Smooth muscle cell (in vitro differentiated cells): ENCODE measurements at regions not wholly inside any gene's neighbourhood (a gene's known extent, or its start where the extent isn't known, plus 50 kb on each side); places are given as distances from the start of the nearest gene placed in this dataset.

Experiments used
- DNase-seq: peaks from one replicate; lab custom pipeline; 2025; ENCODE audit not compliant: unreplicated experiment; lab: John Stamatoyannopoulos, UW
- H2AFZ ChIP-seq: fragments of 200-600 bp; sonication (generic); 2 replicates; pipeline ENCODE4 v1.6.0; 2016; ENCODE audit warnings: antibody characterized with exemption, low read depth, mild to moderate bottlenecking
- H3F3A ChIP-seq: fragments of 200-600 bp; sonication (generic); 2 replicates; pipeline ENCODE4 v1.6.0; 2017; ENCODE audit warnings: antibody characterized with exemption, low read depth
- H3K27ac ChIP-seq: fragments of 200-600 bp; sonication (generic); 2 replicates; pipeline ENCODE4 v1.5.1; 2016; ENCODE audit warnings: low read depth, mild to moderate bottlenecking
- H3K27me3 ChIP-seq: fragments of 200-600 bp; sonication (generic); 2 replicates; pipeline ENCODE4 v1.6.1; 2016; ENCODE audit warnings: low read depth, mild to moderate bottlenecking
- H3K36me3 ChIP-seq: fragments of 200-600 bp; sonication (generic); 2 replicates; pipeline ENCODE4 v1.5.1; 2016; ENCODE audit warnings: low read depth
- H3K4me1 ChIP-seq: fragments of 200-600 bp; sonication (generic); 2 replicates; pipeline ENCODE4 v1.5.1; 2016; ENCODE audit warnings: low read depth
- H3K4me2 ChIP-seq: fragments of 200-600 bp; sonication (generic); 2 replicates; pipeline ENCODE4 v1.6.0; 2016; ENCODE audit warnings: mild to moderate bottlenecking
- H3K4me3 ChIP-seq: fragments of 200-600 bp; sonication (generic); 2 replicates; pipeline ENCODE4 v1.5.1; 2016; ENCODE audit warnings: mild to moderate bottlenecking
- H3K79me2 ChIP-seq: fragments of 200-600 bp; sonication (generic); 2 replicates; pipeline ENCODE4 v1.6.0; 2016; ENCODE audit warnings: low read depth, mild to moderate bottlenecking
- H3K9ac ChIP-seq: fragments of 200-600 bp; sonication (generic); 2 replicates; pipeline ENCODE4 v1.6.0; 2016; ENCODE audit warnings: low read depth
- H3K9me3 ChIP-seq: fragments of 200-600 bp; sonication (generic); replicated peaks from 2 replicates; pipeline ENCODE4 v1.5.1; 2016; ENCODE audit warnings: low read depth
- H4K20me1 ChIP-seq: fragments of 200-600 bp; sonication (generic); 2 replicates; pipeline ENCODE4 v1.6.0; 2016; ENCODE audit warnings: low read depth
- WGBS: methylation state at CpG from one replicate; pipeline ENCODE4 v1.1.7; 2016; ENCODE audit warnings: low lambda C conversion rate; 5-methylcytosine and 5-hydroxymethylcytosine counted together
- TF ChIP-seq, protein P1 (sequence below): fragments of 200-600 bp; sonication (generic); IDR thresholded peaks from 2 replicates; pipeline ENCODE4 v1.5.1; 2017; ENCODE audit warnings: borderline replicate concordance, mild to moderate bottlenecking, antibody characterized with exemption; ENCODE audit not compliant: insufficient read depth, poor library complexity, severe bottlenecking

DNA sequence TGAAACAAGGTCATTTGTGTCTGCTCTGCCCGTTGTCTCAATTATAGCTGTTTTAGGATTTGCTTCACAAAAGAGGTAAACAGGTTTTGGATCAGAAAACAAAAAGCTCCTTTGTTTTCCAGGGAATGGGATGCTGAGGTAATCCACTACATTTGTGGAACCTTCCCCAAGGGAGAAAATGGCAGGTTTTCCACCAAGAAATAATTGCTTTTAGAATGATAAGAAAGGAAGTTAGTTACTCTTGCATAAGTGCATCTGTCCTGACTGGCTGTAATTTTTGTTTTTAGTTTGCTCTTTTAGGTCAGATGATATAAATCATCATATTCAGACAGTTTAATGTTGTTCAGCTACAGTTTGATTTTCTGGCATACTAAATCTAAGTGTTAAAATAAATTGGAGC is 198.5 kb upstream of the COL8A1 start:
- H3K9ac ChIP-seq = no peak overlapping the region
- H3K4me1 ChIP-seq = no peaks in the 10 kb centered on the region
- no peak overlapping the region for H3K4me3 ChIP-seq
- DNase-seq = no peak
- H3K4me2 ChIP-seq = no peak overlapping the region
- no peaks in the 10 kb centered on the region for H3F3A ChIP-seq
- no peaks in the 10 kb centered on the region for H4K20me1 ChIP-seq
- H2AFZ ChIP-seq = no peak overlapping the region
- 36% methylated on average over 1 of the region's 1 CpG for WGBS
- no peaks in the 10 kb centered on the region for H3K79me2 ChIP-seq
- H3K27ac ChIP-seq = no peak overlapping the region
- TF ChIP-seq, protein P1, sequence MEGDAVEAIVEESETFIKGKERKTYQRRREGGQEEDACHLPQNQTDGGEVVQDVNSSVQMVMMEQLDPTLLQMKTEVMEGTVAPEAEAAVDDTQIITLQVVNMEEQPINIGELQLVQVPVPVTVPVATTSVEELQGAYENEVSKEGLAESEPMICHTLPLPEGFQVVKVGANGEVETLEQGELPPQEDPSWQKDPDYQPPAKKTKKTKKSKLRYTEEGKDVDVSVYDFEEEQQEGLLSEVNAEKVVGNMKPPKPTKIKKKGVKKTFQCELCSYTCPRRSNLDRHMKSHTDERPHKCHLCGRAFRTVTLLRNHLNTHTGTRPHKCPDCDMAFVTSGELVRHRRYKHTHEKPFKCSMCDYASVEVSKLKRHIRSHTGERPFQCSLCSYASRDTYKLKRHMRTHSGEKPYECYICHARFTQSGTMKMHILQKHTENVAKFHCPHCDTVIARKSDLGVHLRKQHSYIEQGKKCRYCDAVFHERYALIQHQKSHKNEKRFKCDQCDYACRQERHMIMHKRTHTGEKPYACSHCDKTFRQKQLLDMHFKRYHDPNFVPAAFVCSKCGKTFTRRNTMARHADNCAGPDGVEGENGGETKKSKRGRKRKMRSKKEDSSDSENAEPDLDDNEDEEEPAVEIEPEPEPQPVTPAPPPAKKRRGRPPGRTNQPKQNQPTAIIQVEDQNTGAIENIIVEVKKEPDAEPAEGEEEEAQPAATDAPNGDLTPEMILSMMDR = no peak
- H3K9me3 ChIP-seq = no peaks in the 10 kb centered on the region
- H3K36me3 ChIP-seq = no peaks in the 10 kb centered on the region
- H3K27me3 ChIP-seq = no peaks in the 10 kb centered on the region

- TF ChIP-seq, protein P1 = no peak
- Histone ChIP-seq H3K4me2 (no peak overlapping the region), H3K27ac (no peak overlapping the region), H3K79me2 (no peaks in the 10 kb centered on the region), H3K9me3 (no peaks in the 10 kb centered on the region), H3F3A (no peaks in the 10 kb centered on the region), H4K20me1 (no peaks in the 10 kb centered on the region), H2AFZ (no peak overlapping the region), H3K4me1 (no peaks in the 10 kb centered on the region), H3K9ac (no peak overlapping the region), H3K4me3 (no peak overlapping the region), H3K36me3 (no peaks in the 10 kb centered on the region), H3K27me3 (no peaks in the 10 kb centered on the region)
- no peak for DNase-seq
Measured at GRCh38 chr3:99434190-99434589, 204.2 kb upstream of the COL8A1 start.

GRCh38 chr3:99430348-99431134 is 207.9 kb upstream of the COL8A1 start:
- Histone ChIP-seq H3K4me2 (no peak overlapping the region), H3K9me3 (no peaks in the 10 kb centered on the region), H3K4me3 (no peak overlapping the region), H3K4me1 (no peaks in the 10 kb centered on the region), H3K79me2 (no peaks in the 10 kb centered on the region), H4K20me1 (no peaks in the 10 kb centered on the region), H3K36me3 (no peaks in the 10 kb centered on the region), H3K27me3 (no peaks in the 10 kb centered on the region), H2AFZ (no peak overlapping the region), H3K27ac (no peak overlapping the region), H3K9ac (no peak overlapping the region), H3F3A (no peaks in the 10 kb centered on the region)
- DNase-seq = no peak
- 80% methylated on average over 3 of the region's 3 CpGs for WGBS
- TF ChIP-seq, protein P1 = no peak

DNA sequence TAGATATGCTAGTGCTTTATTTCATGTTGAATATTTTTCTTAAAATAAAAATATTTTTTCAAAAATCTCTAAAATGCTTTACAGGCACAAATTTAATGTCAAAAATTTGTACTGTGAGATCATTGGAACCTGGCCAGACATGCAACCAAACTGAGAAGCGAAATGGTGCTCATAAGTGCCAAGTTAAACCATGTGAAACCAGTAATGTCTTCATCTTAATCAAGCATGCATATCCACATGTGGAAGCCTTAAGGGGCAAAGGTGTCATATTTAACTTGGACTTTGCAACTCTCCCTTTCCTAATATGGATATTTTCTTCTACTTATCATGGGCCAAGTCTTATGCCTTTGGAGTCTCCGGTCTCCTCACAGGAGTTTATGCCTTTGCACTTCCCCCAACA is 208.9 kb upstream of the COL8A1 start:
- TF ChIP-seq, protein P1 = no peak
- Histone ChIP-seq H2AFZ (no peak overlapping the region), H3K4me1 (no peaks in the 10 kb centered on the region), H3K79me2 (no peaks in the 10 kb centered on the region), H4K20me1 (no peaks in the 10 kb centered on the region), H3K36me3 (no peaks in the 10 kb centered on the region), H3K9ac (no peak overlapping the region), H3K4me2 (no peak overlapping the region), H3K27me3 (no peaks in the 10 kb centered on the region), H3K9me3 (no peaks in the 10 kb centered on the region), H3K27ac (no peak overlapping the region), H3F3A (no peaks in the 10 kb centered on the region), H3K4me3 (no peak overlapping the region)
- 96% methylated on average over 2 of the region's 2 CpGs for WGBS
- no peak for DNase-seq
